Keratinocyte (primary cell): ENCODE measurements at regions not wholly inside any gene's neighbourhood (a gene's known extent, or its start where the extent isn't known, plus 50 kb on each side); places are given as distances from the start of the nearest gene placed in this dataset.

Source experiments
- DNase-seq: peaks from one replicate; pipeline ENCODE4 v3.0.0-alpha.2; 2011; ENCODE audit warnings: low read depth, missing footprints, low spot score
- FAIRE-seq: peaks from 2 replicates; lab custom pipeline; 2011; peaks lifted over from hg19 to GRCh38; lab: Jason Lieb, UNC
- H2AFZ ChIP-seq: 2 replicates; pipeline ENCODE4 v1.6.0; 2012; ENCODE audit warnings: low read length, control low read depth, inconsistent platforms; ENCODE audit not compliant: control insufficient read depth
- H3K27ac ChIP-seq: 2 replicates; pipeline ENCODE4 v1.5.1; 2011; ENCODE audit warnings: low read length; ENCODE audit not compliant: control insufficient read depth, insufficient read depth
- H3K27me3 ChIP-seq: 3 replicates; pipeline ENCODE4 v1.6.0; 2011; ENCODE audit warnings: low read length; ENCODE audit not compliant: control insufficient read depth, insufficient read depth; ENCODE audit errors: extremely low read depth
- H3K36me3 ChIP-seq, 2 experiments: 2 replicates in 1 of 2; 3 replicates in 1 of 2; pipeline ENCODE4 v1.5.1; 2011; ENCODE audit warnings: low read length in 2 of 2, mild to moderate bottlenecking in 1 of 2; ENCODE audit not compliant: control insufficient read depth in 2 of 2, insufficient read depth in 2 of 2; ENCODE audit errors: extremely low read depth in 1 of 2
- H3K4me1 ChIP-seq: 3 replicates; pipeline ENCODE4 v1.5.1; 2011; ENCODE audit warnings: low read length; ENCODE audit not compliant: control insufficient read depth, insufficient read depth; ENCODE audit errors: extremely low read depth
- H3K4me2 ChIP-seq: 3 replicates; pipeline ENCODE4 v1.6.0; 2011; ENCODE audit warnings: low read depth, low read length; ENCODE audit not compliant: control insufficient read depth, insufficient read depth; ENCODE audit errors: extremely low read depth
- H3K4me3 ChIP-seq, 3 experiments: fragments of 200-600 bp in 1 of 3; sonication (generic) in 1 of 3; 2 replicates in 2 of 3; 3 replicates in 1 of 3; pipeline ENCODE4 v1.5.1; 2011 to 2016; ENCODE audit warnings: low read length in 3 of 3, mild to moderate bottlenecking in 3 of 3, control low read depth in 2 of 3, inconsistent platforms in 1 of 3, low read depth in 1 of 3, mixed read lengths in 1 of 3, mixed run types in 1 of 3, moderate library complexity in 1 of 3; ENCODE audit not compliant: control insufficient read depth in 2 of 3, insufficient read depth in 2 of 3; ENCODE audit errors: extremely low read depth in 1 of 3
- H3K79me2 ChIP-seq: 2 replicates; pipeline ENCODE4 v1.6.0; 2012; ENCODE audit warnings: low read length; ENCODE audit not compliant: control insufficient read depth, insufficient read depth
- H3K9ac ChIP-seq: 3 replicates; pipeline ENCODE4 v1.6.0; 2011; ENCODE audit warnings: low read length; ENCODE audit not compliant: control insufficient read depth, insufficient read depth; ENCODE audit errors: extremely low read depth
- H3K9me1 ChIP-seq: 3 replicates; pipeline ENCODE4 v1.6.0; 2011; ENCODE audit warnings: low read length; ENCODE audit not compliant: control insufficient read depth, insufficient read depth; ENCODE audit errors: extremely low read depth
- H3K9me3 ChIP-seq: 2 replicates; pipeline ENCODE4 v1.5.1; 2012; ENCODE audit warnings: low read depth, low read length; ENCODE audit not compliant: control insufficient read depth
- H4K20me1 ChIP-seq: 3 replicates; pipeline ENCODE4 v1.6.0; 2011; ENCODE audit warnings: low read length; ENCODE audit not compliant: control insufficient read depth, insufficient read depth; ENCODE audit errors: extremely low read depth
- EZH2 ChIP-seq: IDR thresholded peaks from one replicate; pipeline ENCODE4 v1.6.1; 2012; ENCODE audit warnings: inconsistent platforms, mild to moderate bottlenecking, low read length, moderate library complexity
- dilution Hi-C: fragments of 300-500 bp; cut with MboI; formaldehyde crosslinking; loops from one replicate; pipeline ENCODE4 v1.7.0; 2020; ENCODE audit warnings: low sequenced_read_pairs; ENCODE audit not compliant: extremely low pct_ligation_motif_present
- TF ChIP-seq, protein P1 (sequence below), 3 experiments: IDR thresholded peaks in 1 of 3; conservative IDR thresholded peaks in 1 of 3; optimal IDR thresholded peaks in 1 of 3; 2 replicates in 2 of 3; 3 replicates in 1 of 3; pipeline versions ENCODE3 to v1.5.1; 2011; ENCODE audit warnings: low read length in 3 of 3, mild to moderate bottlenecking in 3 of 3, moderate library complexity in 2 of 3, control low read depth in 1 of 3, inconsistent platforms in 1 of 3; ENCODE audit not compliant: insufficient read depth in 2 of 3; ENCODE audit errors: extremely low read depth in 1 of 3

DNA sequence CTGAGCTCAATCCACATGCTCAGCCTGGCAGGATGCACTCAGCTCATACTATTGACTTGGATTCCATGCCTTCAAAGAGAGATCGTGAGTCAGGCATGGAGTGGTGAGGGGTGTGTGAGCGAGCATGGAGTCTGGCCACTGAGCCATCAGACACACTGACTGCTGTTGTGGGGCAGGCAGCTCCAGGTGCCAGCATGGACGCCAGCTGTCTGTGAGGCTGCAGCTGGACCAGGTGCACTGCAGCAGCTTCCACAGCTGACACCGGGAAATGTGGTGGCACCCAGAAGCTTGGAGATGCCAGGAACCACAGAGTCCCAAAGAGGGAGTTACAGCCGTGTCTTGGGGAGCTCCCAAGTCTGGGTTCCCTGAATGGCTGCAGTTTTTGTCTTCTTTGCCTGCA lies 1026.4 kb upstream of the ADGRL3 start:
- Histone ChIP-seq H3K27ac (no peak overlapping the region), H3K4me1 (no peaks in the 10 kb centered on the region), H4K20me1 (no peaks in the 10 kb centered on the region), H3K27me3 (no peaks in the 10 kb centered on the region), H3K79me2 (no peaks in the 10 kb centered on the region), H2AFZ (no peak overlapping the region), H3K36me3 (no peaks in the 10 kb centered on the region), H3K9ac (no peak overlapping the region), H3K4me3 (no peak overlapping the region), H3K9me1 (no peaks in the 10 kb centered on the region), H3K9me3 (no peaks in the 10 kb centered on the region), H3K4me2 (no peak overlapping the region)
- dilution Hi-C loops = no loop called here
- no peak for TF ChIP-seq EZH2
- TF ChIP-seq, protein P1, sequence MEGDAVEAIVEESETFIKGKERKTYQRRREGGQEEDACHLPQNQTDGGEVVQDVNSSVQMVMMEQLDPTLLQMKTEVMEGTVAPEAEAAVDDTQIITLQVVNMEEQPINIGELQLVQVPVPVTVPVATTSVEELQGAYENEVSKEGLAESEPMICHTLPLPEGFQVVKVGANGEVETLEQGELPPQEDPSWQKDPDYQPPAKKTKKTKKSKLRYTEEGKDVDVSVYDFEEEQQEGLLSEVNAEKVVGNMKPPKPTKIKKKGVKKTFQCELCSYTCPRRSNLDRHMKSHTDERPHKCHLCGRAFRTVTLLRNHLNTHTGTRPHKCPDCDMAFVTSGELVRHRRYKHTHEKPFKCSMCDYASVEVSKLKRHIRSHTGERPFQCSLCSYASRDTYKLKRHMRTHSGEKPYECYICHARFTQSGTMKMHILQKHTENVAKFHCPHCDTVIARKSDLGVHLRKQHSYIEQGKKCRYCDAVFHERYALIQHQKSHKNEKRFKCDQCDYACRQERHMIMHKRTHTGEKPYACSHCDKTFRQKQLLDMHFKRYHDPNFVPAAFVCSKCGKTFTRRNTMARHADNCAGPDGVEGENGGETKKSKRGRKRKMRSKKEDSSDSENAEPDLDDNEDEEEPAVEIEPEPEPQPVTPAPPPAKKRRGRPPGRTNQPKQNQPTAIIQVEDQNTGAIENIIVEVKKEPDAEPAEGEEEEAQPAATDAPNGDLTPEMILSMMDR (optimal IDR thresholded peaks at IDR 0.05 in 1 of 3, IDR thresholded peaks at IDR 0.05 in 1 of 3, conservative IDR thresholded peaks at IDR 0.05 in 1 of 3; ENCODE audit: extremely low read depth in 1 of 3, insufficient read depth in 2 of 3, low read length in 3 of 3) = no peak
- FAIRE-seq (no peak), DNase-seq (no peak)

DNA sequence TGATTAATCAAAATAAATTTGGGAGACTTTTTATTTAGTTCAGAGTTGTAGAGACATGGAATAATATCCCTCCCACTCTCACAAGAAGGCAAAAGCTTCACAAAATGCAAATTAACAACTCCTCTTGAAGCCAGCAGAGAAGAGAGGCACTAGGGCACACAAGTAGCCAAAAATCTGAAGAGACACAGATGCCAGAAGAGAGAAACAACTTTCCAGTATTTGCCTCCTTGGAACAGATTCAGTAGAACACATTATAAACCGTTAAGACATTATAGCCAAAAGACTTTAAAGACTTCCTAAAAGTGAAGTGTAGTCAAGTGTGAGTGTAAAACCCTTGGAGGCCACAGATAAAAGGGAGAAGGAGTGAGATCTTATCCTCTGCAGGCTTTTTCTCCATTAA lies 1024.9 kb upstream of the ADGRL3 start:
- no peaks in the 10 kb centered on the region for H4K20me1 ChIP-seq
- H3K9ac ChIP-seq = no peak overlapping the region
- H3K9me3 ChIP-seq = no peaks in the 10 kb centered on the region
- H2AFZ ChIP-seq = no peak overlapping the region
- H3K27me3 ChIP-seq = no peaks in the 10 kb centered on the region
- H3K4me3 ChIP-seq = no peak overlapping the region
- no peaks in the 10 kb centered on the region for H3K36me3 ChIP-seq
- no peaks in the 10 kb centered on the region for H3K4me1 ChIP-seq
- no peak for FAIRE-seq
- dilution Hi-C loops = no loop called here
- no peak for DNase-seq
- H3K9me1 ChIP-seq = no peaks in the 10 kb centered on the region
- H3K79me2 ChIP-seq = no peaks in the 10 kb centered on the region
- TF ChIP-seq EZH2 = no peak
- TF ChIP-seq, protein P1 (optimal IDR thresholded peaks at IDR 0.05 in 1 of 3, IDR thresholded peaks at IDR 0.05 in 1 of 3, conservative IDR thresholded peaks at IDR 0.05 in 1 of 3; ENCODE audit: extremely low read depth in 1 of 3, insufficient read depth in 2 of 3, low read length in 3 of 3) = no peak
- H3K4me2 ChIP-seq = no peak overlapping the region
- no peak overlapping the region for H3K27ac ChIP-seq
